Fibroblast of lung (primary cell): ENCODE measurements at regions not wholly inside any gene's neighbourhood (a gene's known extent, or its start where the extent isn't known, plus 50 kb on each side); places are given as distances from the start of the nearest gene placed in this dataset.

Source experiments
- DNase-seq, 2 donors: peaks; one replicate each; pipeline versions ENCODE4 v3.0.0 to v3.0.0-alpha.2; 2010; ENCODE audit warnings: low read depth in 2 of 2
- H2AFZ ChIP-seq: 2 replicates; pipeline ENCODE4 v1.5.1; 2012; ENCODE audit warnings: low read length, control low read depth, inconsistent platforms
- H3K27ac ChIP-seq: 2 replicates; pipeline ENCODE4 v1.5.1; 2011; ENCODE audit warnings: low read length, control low read depth; ENCODE audit not compliant: insufficient read depth
- H3K27me3 ChIP-seq: 2 replicates; pipeline ENCODE4 v1.5.1; 2011; ENCODE audit warnings: mild to moderate bottlenecking, low read length; ENCODE audit not compliant: control insufficient read depth, insufficient read depth
- H3K36me3 ChIP-seq: 2 replicates; pipeline ENCODE4 v1.5.1; 2011; ENCODE audit warnings: low read length; ENCODE audit not compliant: control insufficient read depth, insufficient read depth
- H3K4me1 ChIP-seq: 2 replicates; pipeline ENCODE4 v1.5.1; 2011; ENCODE audit warnings: low read length; ENCODE audit not compliant: control insufficient read depth, insufficient read depth; ENCODE audit errors: extremely low read depth
- H3K4me2 ChIP-seq: 2 replicates; pipeline ENCODE4 v1.5.1; 2011; ENCODE audit warnings: low read length, control low read depth; ENCODE audit not compliant: insufficient read depth; ENCODE audit errors: extremely low read depth
- H3K4me3 ChIP-seq, 4 experiments: fragments of 200-600 bp in 1 of 4; sonication (generic) in 1 of 4; replicated peaks in 1 of 4; 2 replicates each; pipeline ENCODE4 v1.5.1; 2011 to 2016; ENCODE audit warnings: low read length in 4 of 4, low read depth in 3 of 4, mild to moderate bottlenecking in 3 of 4, control low read depth in 2 of 4, inconsistent platforms in 1 of 4, mixed read lengths in 1 of 4; ENCODE audit not compliant: insufficient read depth in 1 of 4; ENCODE audit errors: control extremely low read depth in 1 of 4
- H3K79me2 ChIP-seq: 2 replicates; pipeline ENCODE4 v1.5.1; 2012; ENCODE audit warnings: mild to moderate bottlenecking, low read length, inconsistent platforms; ENCODE audit not compliant: control insufficient read depth, insufficient read depth
- H3K9ac ChIP-seq: 2 replicates; pipeline ENCODE4 v1.5.1; 2011; ENCODE audit warnings: mild to moderate bottlenecking, low read length, control low read depth; ENCODE audit not compliant: insufficient read depth
- H3K9me3 ChIP-seq: 2 replicates; pipeline ENCODE4 v1.5.1; 2012; ENCODE audit warnings: low read depth, low read length; ENCODE audit not compliant: control insufficient read depth, insufficient read depth
- H4K20me1 ChIP-seq: 2 replicates; pipeline ENCODE4 v1.5.1; 2011; ENCODE audit warnings: low read length; ENCODE audit not compliant: control insufficient read depth, insufficient read depth; ENCODE audit errors: extremely low read depth
- CTCF ChIP-seq, 2 donors: IDR thresholded peaks in 1 of 2; conservative IDR thresholded peaks in 1 of 2; 1 replicate in 1 of 2; 2 replicates in 1 of 2; pipeline ENCODE4 v1.5.1; 2011 to 2012; ENCODE audit warnings: low read length in 2 of 2, control low read depth in 1 of 2, inconsistent platforms in 1 of 2, low read depth in 1 of 2, mild to moderate bottlenecking in 1 of 2
- EZH2 ChIP-seq: IDR thresholded peaks from 2 replicates; pipeline ENCODE4 v1.5.1; 2012; ENCODE audit warnings: low read length, control low read depth, mild to moderate bottlenecking; ENCODE audit errors: missing control alignments

DNA sequence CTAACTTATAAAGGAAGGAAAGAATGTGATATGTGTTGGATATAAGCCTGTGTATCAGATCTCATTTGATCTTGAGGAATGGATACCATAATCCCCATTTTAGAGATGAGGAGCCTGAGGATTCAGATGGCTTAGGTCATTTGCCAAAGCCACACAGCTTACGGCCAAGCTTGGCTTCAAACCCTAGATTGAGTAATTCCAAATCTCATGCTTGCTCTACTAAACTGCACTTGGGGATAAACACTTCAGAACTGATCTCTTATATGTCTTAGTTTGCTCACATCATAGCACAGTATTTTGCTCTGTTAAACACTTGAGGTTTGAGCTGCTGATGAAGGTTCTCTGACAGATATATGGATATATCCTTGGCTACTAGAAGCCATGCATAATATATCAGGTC is 504.4 kb downstream of the NTRK2 start:
- no peak for TF ChIP-seq EZH2
- no peak for TF ChIP-seq CTCF (conservative IDR thresholded peaks at IDR 0.05 in 1 of 2, IDR thresholded peaks at IDR 0.05 in 1 of 2; ENCODE audit: low read depth in 1 of 2, low read length in 2 of 2)
- Histone ChIP-seq H3K9me3 (no peaks in the 10 kb centered on the region), H2AFZ (no peak overlapping the region), H3K27ac (no peak overlapping the region), H3K4me2 (no peak overlapping the region), H3K79me2 (no peaks in the 10 kb centered on the region), H3K27me3 (no peaks in the 10 kb centered on the region), H3K36me3 (no peaks in the 10 kb centered on the region), H3K9ac (no peak overlapping the region), H3K4me1 (no peaks in the 10 kb centered on the region), H3K4me3 (no peak overlapping the region), H4K20me1 (no peaks in the 10 kb centered on the region)
- DNase-seq, result no peak

GRCh38 chr9:85172001-85172978 is 502.8 kb downstream of the NTRK2 start:
- H3K79me2 ChIP-seq, result no peaks in the 10 kb centered on the region
- DNase-seq, result peak in 1 of 2 donors; percentile 57
- H3K9me3 ChIP-seq, result no peaks in the 10 kb centered on the region
- H3K27me3 ChIP-seq, result no peaks in the 10 kb centered on the region
- no peaks in the 10 kb centered on the region for H3K4me1 ChIP-seq
- no peaks in the 10 kb centered on the region for H4K20me1 ChIP-seq
- no peak overlapping the region for H3K4me2 ChIP-seq
- no peaks in the 10 kb centered on the region for H3K36me3 ChIP-seq
- TF ChIP-seq EZH2 (no peak), CTCF (conservative IDR thresholded peaks at IDR 0.05 in 1 of 2, IDR thresholded peaks at IDR 0.05 in 1 of 2; ENCODE audit: low read depth in 1 of 2, low read length in 2 of 2) (no peak)
- H3K9ac ChIP-seq, result no peak overlapping the region
- no peak overlapping the region for H3K4me3 ChIP-seq
- no peak overlapping the region for H2AFZ ChIP-seq
- no peak overlapping the region for H3K27ac ChIP-seq

GRCh38 chr9:85171163-85171562 is 501.6 kb downstream of the NTRK2 start:
- Histone ChIP-seq H3K36me3 (no peaks in the 10 kb centered on the region), H3K79me2 (no peaks in the 10 kb centered on the region), H3K4me1 (no peaks in the 10 kb centered on the region), H3K9me3 (no peaks in the 10 kb centered on the region), H3K27me3 (no peaks in the 10 kb centered on the region), H3K4me3 (no peak overlapping the region), H3K9ac (no peak overlapping the region), H2AFZ (no peak overlapping the region), H3K4me2 (no peak overlapping the region), H3K27ac (no peak overlapping the region), H4K20me1 (no peaks in the 10 kb centered on the region)
- TF ChIP-seq EZH2 (no peak), CTCF (conservative IDR thresholded peaks at IDR 0.05 in 1 of 2, IDR thresholded peaks at IDR 0.05 in 1 of 2; ENCODE audit: low read depth in 1 of 2, low read length in 2 of 2) (no peak)
- no peak for DNase-seq
